ENCODE measurements at regions not wholly inside any gene's neighbourhood (a gene's known extent, or its start where the extent isn't known, plus 50 kb on each side); places are given as distances from the start of the nearest gene placed in this dataset.

GRCh38 chr7:54390565-54390964, 151.6 kb upstream of the VSTM2A start:
- TF ChIP-seq SIN3A (IDR thresholded peaks at IDR 0.05; ENCODE audit: borderline replicate concordance, insufficient read depth, low read length): no peak
- TF ChIP-seq POLR2AphosphoS5 (IDR thresholded peaks at IDR 0.05; ENCODE audit: low read depth, low read length): no peak

Measured in PFSK-1 (cell line).